ENCODE measurements at regions not wholly inside any gene's neighbourhood (a gene's known extent, or its start where the extent isn't known, plus 50 kb on each side); places are given as distances from the start of the nearest gene placed in this dataset.

DNA sequence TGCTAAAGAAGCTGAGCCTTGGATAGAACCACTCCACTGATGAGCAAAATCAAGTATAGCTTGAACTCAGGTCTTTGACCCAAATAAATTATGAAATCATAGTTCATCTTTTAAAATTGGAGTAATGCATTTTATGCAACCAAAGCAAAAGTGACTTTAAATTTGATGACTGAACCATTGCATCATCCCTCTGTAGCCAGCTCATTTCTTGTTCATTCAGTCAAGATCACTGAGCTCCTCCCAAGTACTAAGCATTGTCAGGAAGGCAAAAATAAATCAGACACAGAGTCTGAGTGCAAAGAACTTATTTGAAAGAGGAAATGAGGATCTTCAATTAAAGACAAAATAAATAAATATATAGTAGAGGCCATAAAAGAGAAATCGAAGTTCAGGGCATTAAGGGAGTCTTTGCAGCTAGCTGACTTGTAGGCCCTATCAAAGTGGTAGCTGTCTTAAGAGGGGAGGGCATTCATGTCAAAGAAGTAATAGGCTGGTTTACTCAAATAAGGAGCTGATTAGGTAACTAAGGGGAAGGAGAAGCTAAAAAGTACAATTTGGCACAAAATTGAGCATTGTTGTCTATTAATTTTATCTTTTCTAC is 411.8 kb downstream of the MTX2 start:
- TF ChIP-seq, protein P1, sequence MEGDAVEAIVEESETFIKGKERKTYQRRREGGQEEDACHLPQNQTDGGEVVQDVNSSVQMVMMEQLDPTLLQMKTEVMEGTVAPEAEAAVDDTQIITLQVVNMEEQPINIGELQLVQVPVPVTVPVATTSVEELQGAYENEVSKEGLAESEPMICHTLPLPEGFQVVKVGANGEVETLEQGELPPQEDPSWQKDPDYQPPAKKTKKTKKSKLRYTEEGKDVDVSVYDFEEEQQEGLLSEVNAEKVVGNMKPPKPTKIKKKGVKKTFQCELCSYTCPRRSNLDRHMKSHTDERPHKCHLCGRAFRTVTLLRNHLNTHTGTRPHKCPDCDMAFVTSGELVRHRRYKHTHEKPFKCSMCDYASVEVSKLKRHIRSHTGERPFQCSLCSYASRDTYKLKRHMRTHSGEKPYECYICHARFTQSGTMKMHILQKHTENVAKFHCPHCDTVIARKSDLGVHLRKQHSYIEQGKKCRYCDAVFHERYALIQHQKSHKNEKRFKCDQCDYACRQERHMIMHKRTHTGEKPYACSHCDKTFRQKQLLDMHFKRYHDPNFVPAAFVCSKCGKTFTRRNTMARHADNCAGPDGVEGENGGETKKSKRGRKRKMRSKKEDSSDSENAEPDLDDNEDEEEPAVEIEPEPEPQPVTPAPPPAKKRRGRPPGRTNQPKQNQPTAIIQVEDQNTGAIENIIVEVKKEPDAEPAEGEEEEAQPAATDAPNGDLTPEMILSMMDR (IDR thresholded peaks at IDR 0.05) = no peak
- TF ChIP-seq POLR2AphosphoS5 (IDR thresholded peaks at IDR 0.05; ENCODE audit: low read depth, low read length) = no peak
- TF ChIP-seq, protein P2, sequence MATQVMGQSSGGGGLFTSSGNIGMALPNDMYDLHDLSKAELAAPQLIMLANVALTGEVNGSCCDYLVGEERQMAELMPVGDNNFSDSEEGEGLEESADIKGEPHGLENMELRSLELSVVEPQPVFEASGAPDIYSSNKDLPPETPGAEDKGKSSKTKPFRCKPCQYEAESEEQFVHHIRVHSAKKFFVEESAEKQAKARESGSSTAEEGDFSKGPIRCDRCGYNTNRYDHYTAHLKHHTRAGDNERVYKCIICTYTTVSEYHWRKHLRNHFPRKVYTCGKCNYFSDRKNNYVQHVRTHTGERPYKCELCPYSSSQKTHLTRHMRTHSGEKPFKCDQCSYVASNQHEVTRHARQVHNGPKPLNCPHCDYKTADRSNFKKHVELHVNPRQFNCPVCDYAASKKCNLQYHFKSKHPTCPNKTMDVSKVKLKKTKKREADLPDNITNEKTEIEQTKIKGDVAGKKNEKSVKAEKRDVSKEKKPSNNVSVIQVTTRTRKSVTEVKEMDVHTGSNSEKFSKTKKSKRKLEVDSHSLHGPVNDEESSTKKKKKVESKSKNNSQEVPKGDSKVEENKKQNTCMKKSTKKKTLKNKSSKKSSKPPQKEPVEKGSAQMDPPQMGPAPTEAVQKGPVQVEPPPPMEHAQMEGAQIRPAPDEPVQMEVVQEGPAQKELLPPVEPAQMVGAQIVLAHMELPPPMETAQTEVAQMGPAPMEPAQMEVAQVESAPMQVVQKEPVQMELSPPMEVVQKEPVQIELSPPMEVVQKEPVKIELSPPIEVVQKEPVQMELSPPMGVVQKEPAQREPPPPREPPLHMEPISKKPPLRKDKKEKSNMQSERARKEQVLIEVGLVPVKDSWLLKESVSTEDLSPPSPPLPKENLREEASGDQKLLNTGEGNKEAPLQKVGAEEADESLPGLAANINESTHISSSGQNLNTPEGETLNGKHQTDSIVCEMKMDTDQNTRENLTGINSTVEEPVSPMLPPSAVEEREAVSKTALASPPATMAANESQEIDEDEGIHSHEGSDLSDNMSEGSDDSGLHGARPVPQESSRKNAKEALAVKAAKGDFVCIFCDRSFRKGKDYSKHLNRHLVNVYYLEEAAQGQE (IDR thresholded peaks at IDR 0.05; ENCODE audit: insufficient read depth in 1 of 2, low read depth in 2 of 2, low read length in 1 of 2) = no peak
